ENCODE measurements at regions not wholly inside any gene's neighbourhood (a gene's known extent, or its start where the extent isn't known, plus 50 kb on each side); places are given as distances from the start of the nearest gene placed in this dataset.

DNA sequence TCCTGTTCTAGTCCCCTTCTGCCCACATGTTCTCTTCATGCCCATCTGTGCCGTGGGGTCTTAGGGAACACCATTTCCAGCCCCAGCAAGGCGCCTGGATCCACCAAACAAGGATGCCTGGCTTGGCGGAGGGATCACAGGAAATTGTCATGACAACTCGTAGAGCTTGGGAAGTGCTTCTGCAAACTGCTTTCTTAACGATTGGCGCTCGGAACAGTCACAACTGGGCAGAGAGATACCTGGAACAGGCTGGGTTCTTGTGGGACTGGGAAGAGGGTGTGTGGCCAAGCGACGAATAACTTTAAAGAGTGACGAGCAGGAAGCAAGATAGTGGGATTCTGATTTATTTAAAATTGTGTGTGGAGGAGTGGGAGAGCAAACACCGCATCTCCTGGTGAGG is 329.8 kb downstream of the RPS6KC1 start:
- Histone ChIP-seq H3K4me3 (no peak overlapping the region), H3K27me3 (ENCODE audit: insufficient read depth in 3 of 3, low read length in 2 of 3) (peaks cover 0 to 3% (median 0%) of the 10 kb centered on the region in 3 donors), H3K9me3 (no peaks in the 10 kb centered on the region), H3K36me3 (ENCODE audit: insufficient read depth in 1 of 2, low read depth in 1 of 2) (no peaks in the 10 kb centered on the region), H3K27ac (no peak overlapping the region), H3K4me1 (peaks cover 5% of the 10 kb centered on the region)
- DNase-seq (no peak), ATAC-seq (no peak)
- intact Hi-C loops (cut with DNase I), result no loop called here
- TF ChIP-seq, protein P1, sequence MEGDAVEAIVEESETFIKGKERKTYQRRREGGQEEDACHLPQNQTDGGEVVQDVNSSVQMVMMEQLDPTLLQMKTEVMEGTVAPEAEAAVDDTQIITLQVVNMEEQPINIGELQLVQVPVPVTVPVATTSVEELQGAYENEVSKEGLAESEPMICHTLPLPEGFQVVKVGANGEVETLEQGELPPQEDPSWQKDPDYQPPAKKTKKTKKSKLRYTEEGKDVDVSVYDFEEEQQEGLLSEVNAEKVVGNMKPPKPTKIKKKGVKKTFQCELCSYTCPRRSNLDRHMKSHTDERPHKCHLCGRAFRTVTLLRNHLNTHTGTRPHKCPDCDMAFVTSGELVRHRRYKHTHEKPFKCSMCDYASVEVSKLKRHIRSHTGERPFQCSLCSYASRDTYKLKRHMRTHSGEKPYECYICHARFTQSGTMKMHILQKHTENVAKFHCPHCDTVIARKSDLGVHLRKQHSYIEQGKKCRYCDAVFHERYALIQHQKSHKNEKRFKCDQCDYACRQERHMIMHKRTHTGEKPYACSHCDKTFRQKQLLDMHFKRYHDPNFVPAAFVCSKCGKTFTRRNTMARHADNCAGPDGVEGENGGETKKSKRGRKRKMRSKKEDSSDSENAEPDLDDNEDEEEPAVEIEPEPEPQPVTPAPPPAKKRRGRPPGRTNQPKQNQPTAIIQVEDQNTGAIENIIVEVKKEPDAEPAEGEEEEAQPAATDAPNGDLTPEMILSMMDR (IDR thresholded peaks at IDR 0.05), result no peak
- 82 to 92% (median 85%) methylated on average over 11 of the region's 11 CpGs for WGBS, 3 donors

- peak; percentile 53 to 96 (median 86) for ATAC-seq
- no peak overlapping the region for H3K27ac ChIP-seq
These were observed 330.6 kb downstream of the RPS6KC1 start for GRCh38 chr1:213381572-213382084.

DNA sequence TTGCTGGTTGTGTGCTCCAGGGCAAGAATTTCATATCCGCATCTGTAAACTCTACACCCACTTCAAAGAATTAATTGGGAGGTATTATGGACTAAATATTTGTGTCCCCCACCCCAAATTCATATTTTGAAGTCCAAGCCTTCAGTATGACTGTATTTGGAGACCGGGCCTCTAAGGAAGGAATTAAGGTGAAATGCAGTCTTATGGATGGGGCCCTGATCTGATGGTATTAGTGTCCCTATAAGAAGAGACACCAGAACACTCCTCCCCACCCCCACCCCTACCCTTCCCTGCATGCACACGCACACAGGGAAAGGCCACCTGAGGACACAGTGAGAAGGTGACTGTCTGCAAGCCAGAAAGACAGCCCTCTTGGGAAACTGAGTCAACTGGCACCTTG is 332.4 kb downstream of the RPS6KC1 start:
- Histone ChIP-seq H3K36me3 (ENCODE audit: insufficient read depth in 1 of 2, low read depth in 1 of 2) (no peaks in the 10 kb centered on the region), H3K4me3 (no peak overlapping the region), H3K9me3 (no peaks in the 10 kb centered on the region), H3K27ac (no peak overlapping the region), H3K4me1 (peaks cover 5% of the 10 kb centered on the region), H3K27me3 (ENCODE audit: insufficient read depth in 3 of 3, low read length in 2 of 3) (peaks cover 0 to 3% (median 0%) of the 10 kb centered on the region in 3 donors)
- ATAC-seq (no peak), DNase-seq (no peak)
- TF ChIP-seq, protein P1 (IDR thresholded peaks at IDR 0.05), result no peak
- WGBS, 3 donors, result 95 to 96% (median 96%) methylated on average over 3 of the region's 3 CpGs
- intact Hi-C loops (cut with DNase I), result no loop called here

More at GRCh38 chr1:213381572-213382084, 330.6 kb downstream of the RPS6KC1 start:
- Histone ChIP-seq H3K27me3 (ENCODE audit: insufficient read depth in 3 of 3, low read length in 2 of 3) (peaks cover 0 to 3% (median 0%) of the 10 kb centered on the region in 3 donors), H3K4me1 (peaks cover 5% of the 10 kb centered on the region), H3K4me3 (peak overlapping the region; percentile 15), H3K9me3 (no peaks in the 10 kb centered on the region), H3K36me3 (ENCODE audit: insufficient read depth in 1 of 2, low read depth in 1 of 2) (no peaks in the 10 kb centered on the region)
- intact Hi-C loops (cut with DNase I), result no loop called here
- TF ChIP-seq, protein P1 (IDR thresholded peaks at IDR 0.05), result no peak
- WGBS, 3 donors, result 15 to 23% (median 18%) methylated on average over 17 of the region's 17 CpGs
- no peak for DNase-seq

DNA sequence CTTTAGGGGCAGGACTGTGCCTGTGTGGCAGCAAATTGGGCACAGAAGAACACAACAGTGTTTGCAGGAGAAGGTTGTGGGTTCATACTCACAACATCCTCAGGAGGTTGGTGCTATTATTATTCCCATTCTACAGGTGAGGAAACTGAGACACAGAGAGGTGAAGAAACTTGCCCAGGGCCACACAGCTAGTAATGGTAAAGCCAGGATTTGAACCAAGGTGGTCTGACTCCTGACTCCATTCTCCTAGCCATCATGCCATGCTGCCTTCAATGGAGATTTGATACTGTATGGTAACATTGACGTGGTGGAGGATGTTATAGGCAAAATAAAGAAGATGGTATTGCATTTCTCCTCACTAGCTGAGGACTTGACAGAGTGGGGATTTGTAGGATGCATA is 334.2 kb downstream of the RPS6KC1 start:
- no peaks in the 10 kb centered on the region for H3K9me3 ChIP-seq
- H3K27ac ChIP-seq, result no peak overlapping the region
- H3K4me3 ChIP-seq, result no peak overlapping the region
- H3K4me1 ChIP-seq, result peaks cover 5% of the 10 kb centered on the region
- intact Hi-C loops (cut with DNase I), result no loop called here
- no peaks in the 10 kb centered on the region for H3K36me3 ChIP-seq (ENCODE audit: insufficient read depth in 1 of 2, low read depth in 1 of 2)
- TF ChIP-seq, protein P1 (IDR thresholded peaks at IDR 0.05), result no peak
- 88 to 96% (median 95%) methylated on average over 1 of the region's 1 CpG for WGBS, 3 donors
- no peak for DNase-seq
- peaks cover 0 to 3% (median 0%) of the 10 kb centered on the region in 3 donors for H3K27me3 ChIP-seq (ENCODE audit: insufficient read depth in 3 of 3, low read length in 2 of 3)
- ATAC-seq, result no peak

GRCh38 chr1:213385806-213386324 is 334.8 kb downstream of the RPS6KC1 start:
- intact Hi-C loops (cut with DNase I), result no loop called here
- Histone ChIP-seq H3K27me3 (ENCODE audit: insufficient read depth in 3 of 3, low read length in 2 of 3) (peaks cover 0 to 3% (median 0%) of the 10 kb centered on the region in 3 donors), H3K4me1 (peaks cover 5% of the 10 kb centered on the region), H3K4me3 (no peak overlapping the region), H3K36me3 (ENCODE audit: insufficient read depth in 1 of 2, low read depth in 1 of 2) (no peaks in the 10 kb centered on the region), H3K27ac (no peak overlapping the region), H3K9me3 (no peaks in the 10 kb centered on the region)
- TF ChIP-seq, protein P1 (IDR thresholded peaks at IDR 0.05), result no peak
- DNase-seq (no peak), ATAC-seq (no peak)
- 72 to 84% (median 79%) methylated on average over 4 of the region's 4 CpGs for WGBS, 3 donors

All from psoas muscle (tissue), 7 donors.